HepG2 (cell line): ENCODE measurements at regions not wholly inside any gene's neighbourhood (a gene's known extent, or its start where the extent isn't known, plus 50 kb on each side); places are given as distances from the start of the nearest gene placed in this dataset.
A peak's percentile ranks its signal among the peaks of the same experiment; 100 is the strongest.
"Not testable (repeated sequence)": the region's sequence is repeated elsewhere in the genome, so short reads cannot be mapped to it uniquely, and the experiment has no call there.

ENCODE experiments used
- ATAC-seq: fragments of 200-7000 bp; cut with Tn5 transposase; 3 replicates; pipeline ENCODE4 v1.9.1; 2020; ENCODE audit warnings: mild to moderate bottlenecking, moderate library complexity
- BruUV-seq: library from RNA; stranded (reverse); fragments of 400-500 nt; replicated peaks from 2 replicates; lab custom pipeline; 2021; lab: Mats Ljungman, UMichigan
- CTCF ChIA-PET: fragments of 300-600 bp; formaldehyde crosslinking; extraction: SDS; loops from one replicate; lab custom pipeline; 2021; ENCODE audit warnings: low total read pairs, inconsistent platforms, low intra/inter-chr PET ratio; lab: Yijun Ruan, JAX
- POLR2A ChIA-PET: fragments of 350-600 bp; sonication (Branson Sonifier 250); formaldehyde crosslinking; loops from one replicate; lab custom pipeline; 2020; ENCODE audit warnings: antibody characterized with exemption, inconsistent platforms; lab: Yijun Ruan, JAX
- DNase-seq: peaks from one replicate; pipeline ENCODE4 v3.0.0-alpha.2; 2015; ENCODE audit warnings: low spot score
- FAIRE-seq: peaks from 3 replicates; lab custom pipeline; 2011; peaks lifted over from hg19 to GRCh38; lab: Jason Lieb, UNC
- H2AFZ ChIP-seq: one replicate; pipeline ENCODE4 v1.6.1; 2011; ENCODE audit warnings: low read length, inconsistent platforms
- H3K27ac ChIP-seq: fragments of 300-600 bp; 3 replicates; pipeline ENCODE4 v1.8.0; 2011; ENCODE audit warnings: mixed run types, mild to moderate bottlenecking, mixed read lengths, low read length, inconsistent platforms; ENCODE audit not compliant: insufficient read depth; ENCODE audit errors: extremely low read length
- H3K27me3 ChIP-seq, 2 experiments: fragments of 200-600 bp in 1 of 2; 2 replicates in 1 of 2; 3 replicates in 1 of 2; pipeline versions ENCODE4 v1.6.0 to v1.8.0; 2011; ENCODE audit warnings: low read length in 2 of 2, mild to moderate bottlenecking in 2 of 2, moderate library complexity in 2 of 2, inconsistent platforms in 1 of 2; ENCODE audit not compliant: insufficient read depth in 2 of 2, control insufficient read depth in 1 of 2
- H3K36me3 ChIP-seq, 2 experiments: fragments of 200-600 bp in 1 of 2; replicated peaks in 1 of 2; 2 replicates in 1 of 2; 3 replicates in 1 of 2; pipeline versions ENCODE4 v1.5.1 to v1.8.0; 2011; ENCODE audit warnings: low read length in 2 of 2, inconsistent platforms in 1 of 2; ENCODE audit not compliant: insufficient read depth in 2 of 2, control insufficient read depth in 1 of 2
- H3K4me1 ChIP-seq: 2 replicates; pipeline ENCODE4 v1.5.1; 2012; ENCODE audit warnings: low read length, inconsistent platforms; ENCODE audit not compliant: insufficient read depth
- H3K4me2 ChIP-seq: 2 replicates; pipeline ENCODE4 v1.6.0; 2011; ENCODE audit warnings: low read depth, low read length, inconsistent platforms
- H3K4me3 ChIP-seq, 3 experiments: fragments of 200-600 bp in 1 of 3; sonication (generic), shearing (Covaris generic) in 1 of 3; replicated peaks in 1 of 3; 2 replicates each; pipeline ENCODE4 v1.5.1; 2011 to 2016; ENCODE audit warnings: low read length in 3 of 3, inconsistent platforms in 2 of 3, low read depth in 2 of 3, mild to moderate bottlenecking in 2 of 3, control low read depth in 1 of 3, mixed read lengths in 1 of 3; ENCODE audit not compliant: insufficient read depth in 1 of 3
- H3K79me2 ChIP-seq: one replicate; pipeline ENCODE4 v1.6.1; 2011; ENCODE audit warnings: low read length, inconsistent platforms; ENCODE audit not compliant: insufficient read depth
- H3K9ac ChIP-seq: 2 replicates; pipeline ENCODE4 v1.6.0; 2011; ENCODE audit warnings: mild to moderate bottlenecking, low read depth, low read length, inconsistent platforms; ENCODE audit not compliant: insufficient read depth
- H3K9me3 ChIP-seq: 2 replicates; pipeline ENCODE4 v1.5.1; 2012; ENCODE audit warnings: mild to moderate bottlenecking, low read length
- H4K20me1 ChIP-seq: 2 replicates; pipeline ENCODE4 v1.6.0; 2011; ENCODE audit warnings: inconsistent platforms, mild to moderate bottlenecking, low read length, moderate library complexity; ENCODE audit not compliant: insufficient read depth
- FOXA3 ChIP-seq: IDR thresholded peaks from 2 replicates; pipeline ENCODE4 v1.6.1; 2016; ENCODE audit warnings: missing genetic modification reagents, missing compliant biosample characterization
- WGBS: methylation state at CpG from one replicate; pipeline ENCODE4 v1.1.6; 2017; ENCODE audit warnings: low lambda C conversion rate; 5-methylcytosine and 5-hydroxymethylcytosine counted together
- in situ Hi-C: cut with HindIII; loops from 2 replicates; pipeline ENCODE4 v1.10.0; 2017; ENCODE audit warnings: low pct_unique_long_range_greater_than_20kb; ENCODE audit not compliant: extremely low pct_ligation_motif_present
- intact Hi-C: fragments of 100-400 bp; cut with micrococcal nuclease; formaldehyde crosslinking; loops from one replicate; pipeline ENCODE4 v1.10.0; 2022; ENCODE audit not compliant: unreplicated experiment

DNA sequence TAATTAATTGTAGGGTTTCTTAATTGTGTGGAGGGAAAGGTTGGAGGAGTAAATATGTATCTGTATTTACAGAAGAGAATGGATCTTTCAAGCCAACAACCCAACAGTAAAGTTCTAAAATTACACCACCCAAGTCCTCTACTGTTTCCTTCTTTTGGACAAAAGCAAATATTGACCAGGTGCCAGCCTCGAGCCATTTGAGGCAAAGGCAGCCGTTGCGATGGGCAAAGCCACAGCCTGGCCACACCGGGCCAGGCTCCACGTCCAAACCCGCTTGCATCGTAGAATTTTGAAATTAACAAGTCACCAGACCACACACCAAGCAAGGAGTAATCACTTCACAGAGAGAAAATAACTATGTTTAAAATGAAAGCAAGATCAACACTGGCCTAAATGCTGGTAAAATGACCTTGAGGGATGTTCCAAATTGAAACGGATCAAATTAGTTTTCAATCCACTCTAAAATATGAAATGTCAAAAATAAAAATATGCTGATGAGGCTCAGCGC, 331.0 kb downstream of the BCL2L11 start:
- H3K79me2 ChIP-seq, result peaks cover 14% of the 10 kb centered on the region

DNA sequence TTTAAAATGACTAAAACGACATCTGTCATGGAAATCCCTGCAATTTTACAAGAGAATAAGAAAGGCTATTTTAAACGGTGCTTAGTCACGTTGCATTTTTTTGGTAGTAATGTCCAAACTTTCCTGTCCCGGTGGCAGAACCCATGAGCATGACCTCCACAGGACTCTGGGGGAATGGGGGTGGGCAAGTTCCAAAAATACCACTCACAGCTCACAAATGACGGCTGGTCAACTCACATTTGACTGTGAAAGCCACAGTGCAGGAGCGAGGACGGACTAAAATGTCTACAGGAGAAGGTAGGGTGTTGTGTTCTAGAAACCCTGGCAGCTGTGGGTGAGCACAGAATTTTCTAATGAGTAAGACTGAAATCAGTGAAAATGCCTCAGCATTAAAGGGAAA, 331.5 kb downstream of the BCL2L11 start:
- POLR2A ChIA-PET, DNase-seq, in situ Hi-C loops, H3K27ac ChIP-seq, CTCF ChIA-PET, FAIRE-seq, H3K36me3 ChIP-seq, H3K9ac ChIP-seq, BruUV-seq, H3K27me3 ChIP-seq, H3K9me3 ChIP-seq, H4K20me1 ChIP-seq, H2AFZ ChIP-seq, intact Hi-C loops, H3K4me3 ChIP-seq, ATAC-seq, H3K4me2 ChIP-seq: not testable (repeated sequence)
- Histone ChIP-seq H3K79me2 (peaks cover 14% of the 10 kb centered on the region), H3K4me1 (peaks cover 30% of the 10 kb centered on the region)
- 81% methylated on average over 7 of the region's 7 CpGs for WGBS

More for the DNA sequence above, 331.0 kb downstream of the BCL2L11 start:
- H3K4me3 ChIP-seq, H2AFZ ChIP-seq, H3K9ac ChIP-seq, POLR2A ChIA-PET, FAIRE-seq, BruUV-seq, H3K27me3 ChIP-seq, H3K36me3 ChIP-seq, CTCF ChIA-PET, H3K27ac ChIP-seq, DNase-seq, intact Hi-C loops, in situ Hi-C loops, ATAC-seq, H3K9me3 ChIP-seq, H4K20me1 ChIP-seq: not testable (repeated sequence)
- WGBS, result 29% methylated on average over 5 of the region's 9 CpGs
- TF ChIP-seq FOXA3 (CRISPR knock-in tag), result 0 out of 2 replicates have a peak, but pooled peaks have one; percentile 10
- Histone ChIP-seq H3K4me1 (peaks cover 30% of the 10 kb centered on the region), H3K4me2 (peak overlapping the region; percentile 37)

DNA sequence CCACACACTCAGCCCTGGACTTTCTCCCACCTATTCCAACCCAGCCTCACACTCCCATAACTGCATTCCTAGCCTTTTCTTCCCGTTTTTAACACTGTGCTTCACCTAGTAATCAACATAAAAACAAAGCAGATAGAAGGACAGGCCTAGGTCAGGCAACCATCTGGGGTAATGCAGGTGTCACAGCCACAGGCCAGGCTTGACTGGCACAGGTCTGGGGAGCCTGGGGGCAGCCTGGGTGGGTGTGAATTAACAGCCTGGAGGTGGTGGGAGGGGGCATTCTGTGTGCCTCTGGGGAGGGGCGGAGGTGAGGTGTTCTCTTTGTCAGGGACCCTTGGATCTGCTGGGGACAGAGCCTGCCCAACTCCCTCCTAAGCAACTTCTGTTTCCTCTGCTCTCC, 332.6 kb downstream of the BCL2L11 start:
- FAIRE-seq, H2AFZ ChIP-seq, H3K4me3 ChIP-seq, intact Hi-C loops, H3K36me3 ChIP-seq, H3K27ac ChIP-seq, H4K20me1 ChIP-seq, CTCF ChIA-PET, DNase-seq, H3K9me3 ChIP-seq, H3K4me2 ChIP-seq, in situ Hi-C loops, H3K9ac ChIP-seq, BruUV-seq, H3K27me3 ChIP-seq: not testable (repeated sequence)
- H3K79me2 ChIP-seq, result peaks cover 16% of the 10 kb centered on the region
- peaks cover 30% of the 10 kb centered on the region for H3K4me1 ChIP-seq
- peak; percentile 68 for ATAC-seq
- POLR2A ChIA-PET, result interaction anchor here (0.6 kb wide), 1 partner anchor 333 kb away, joined by 4 read pairs; no protein-coding TSS in a partner anchor
- no CpG with 5 or more reads among the region's 2 CpGs for WGBS

DNA sequence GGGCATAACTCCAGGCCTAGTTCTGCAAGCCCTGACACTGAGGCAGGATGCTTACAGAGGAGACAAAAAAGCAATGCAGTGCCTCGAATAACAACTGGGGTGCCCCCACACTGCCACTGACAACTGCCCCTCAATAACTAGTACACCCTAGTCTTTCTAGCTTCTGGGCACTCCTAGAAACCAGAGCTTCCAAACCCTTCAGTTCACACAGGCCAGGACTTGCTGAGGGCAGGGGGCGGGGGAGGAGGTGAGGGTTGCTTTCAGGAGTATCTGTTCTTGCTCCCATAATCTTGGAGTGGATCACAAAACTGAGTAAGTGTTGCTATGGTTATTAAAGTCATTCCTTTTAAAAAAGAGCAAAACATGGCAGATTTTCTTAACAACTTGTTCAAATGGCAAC, 333.1 kb downstream of the BCL2L11 start:
- H3K27me3 ChIP-seq, H3K27ac ChIP-seq, H3K9me3 ChIP-seq, H3K9ac ChIP-seq, H2AFZ ChIP-seq, DNase-seq, H3K4me3 ChIP-seq, H4K20me1 ChIP-seq, FAIRE-seq, POLR2A ChIA-PET, H3K4me2 ChIP-seq, BruUV-seq, in situ Hi-C loops, H3K36me3 ChIP-seq, intact Hi-C loops, CTCF ChIA-PET: not testable (repeated sequence)
- peak; percentile 16 for ATAC-seq
- H3K4me1 ChIP-seq, result peaks cover 30% of the 10 kb centered on the region
- peaks cover 16% of the 10 kb centered on the region for H3K79me2 ChIP-seq
- WGBS, result no CpG with 5 or more reads among the region's 2 CpGs
